K562 (cell line): ENCODE measurements at regions not wholly inside any gene's neighbourhood (a gene's known extent, or its start where the extent isn't known, plus 50 kb on each side); places are given as distances from the start of the nearest gene placed in this dataset.

Experiments used
- CHD4 ChIP-seq: fragments of 200-600 bp; sonication (generic); IDR thresholded peaks from 3 replicates; pipeline ENCODE4 v1.6.1; 2012; ENCODE audit warnings: low read depth, mild to moderate bottlenecking, mixed read lengths, low read length, inconsistent platforms; ENCODE audit not compliant: insufficient read depth, insufficient replicate concordance, poor library complexity, severe bottlenecking
- E2F3 ChIP-seq: fragments of 250-450 bp; sonication (Bioruptor Pico); IDR thresholded peaks from 2 replicates; pipeline ENCODE4 v1.4.0; 2020; ENCODE audit warnings: mild to moderate bottlenecking

DNA sequence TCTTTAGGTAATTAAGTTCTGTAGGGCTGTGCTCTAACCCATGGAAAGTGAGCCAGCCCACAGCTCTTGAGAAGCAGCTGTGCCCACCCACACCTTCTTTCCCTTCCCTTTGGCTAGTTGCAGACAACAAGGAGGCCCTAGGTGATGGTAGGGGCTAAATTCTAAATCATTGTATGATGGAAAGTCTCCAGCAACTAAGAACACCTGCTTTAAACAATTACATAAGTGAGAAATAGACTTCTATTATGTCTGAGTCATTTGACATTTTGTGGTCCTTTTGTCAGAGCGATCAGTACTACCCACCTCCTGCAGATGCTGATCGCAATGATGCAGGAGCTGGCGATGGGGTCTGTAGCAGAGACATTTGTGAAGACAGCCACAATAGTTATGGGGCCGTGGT lies 79.6 kb downstream of the TEX51 start:
- TF ChIP-seq CHD4 (no peak), E2F3 (CRISPR knock-in tag) (no peak)
